Stimulated activated naive B cell treated with anti-CD40 and anti-IgM and Interleukin-4, amounts not matched to agents 10 μg/mL and 1 μg/mL and 100 μg/mL, for 72 hours (primary cell): ENCODE measurements at regions not wholly inside any gene's neighbourhood (a gene's known extent, or its start where the extent isn't known, plus 50 kb on each side); places are given as distances from the start of the nearest gene placed in this dataset.
"Not testable (repeated sequence)": the region's sequence is repeated elsewhere in the genome, so short reads cannot be mapped to it uniquely, and the experiment has no call there.

Experiments
- ATAC-seq, 2 donors: fragments of 150-1000 bp; cut with Tn5 transposase; replicated peaks; 2 replicates each; pipeline ENCODE4 v1.10.0; 2021; ENCODE audit warnings: moderate library complexity in 1 of 2
- DNase-seq: peaks from one replicate; pipeline ENCODE4 v3.0.0; 2021
- H3K27ac Mint-ChIP-seq: one replicate; pipeline ENCODE4 v1.8.0; 2022; ENCODE audit warnings: mild to moderate bottlenecking, mixed read lengths
- H3K27me3 Mint-ChIP-seq, 2 donors: one replicate each; pipeline ENCODE4 v1.8.0; 2022; ENCODE audit warnings: mixed read lengths in 2 of 2
- H3K36me3 Mint-ChIP-seq, 2 donors: one replicate each; pipeline ENCODE4 v1.8.0; 2022; ENCODE audit warnings: mixed read lengths in 2 of 2, mild to moderate bottlenecking in 1 of 2
- H3K4me1 Mint-ChIP-seq, 2 donors: one replicate each; pipeline ENCODE4 v1.8.0; 2022; ENCODE audit warnings: mixed read lengths in 2 of 2, mild to moderate bottlenecking in 1 of 2
- H3K4me3 Mint-ChIP-seq, 2 donors: one replicate each; pipeline ENCODE4 v1.8.0; 2022; ENCODE audit warnings: mild to moderate bottlenecking in 2 of 2, mixed read lengths in 2 of 2, moderate library complexity in 1 of 2
- H3K9me3 Mint-ChIP-seq, 2 donors: one replicate each; pipeline ENCODE4 v1.8.0; 2022; ENCODE audit warnings: mixed read lengths in 2 of 2, mild to moderate bottlenecking in 1 of 2

- Mint-ChIP-seq H3K27ac (no peak overlapping the region), H3K4me3 (no peak overlapping the region), H3K9me3 (peaks cover 1 to 4% of the 10 kb centered on the region in 2 donors), H3K4me1 (no peaks in the 10 kb centered on the region), H3K36me3 (no peaks in the 10 kb centered on the region), H3K27me3 (peaks cover 16 to 19% of the 10 kb centered on the region in 2 donors)
- ATAC-seq (no peak), DNase-seq (no peak)
Measured at GRCh38 chr11:33443684-33444083, 186.5 kb downstream of the HIPK3 start.

DNA sequence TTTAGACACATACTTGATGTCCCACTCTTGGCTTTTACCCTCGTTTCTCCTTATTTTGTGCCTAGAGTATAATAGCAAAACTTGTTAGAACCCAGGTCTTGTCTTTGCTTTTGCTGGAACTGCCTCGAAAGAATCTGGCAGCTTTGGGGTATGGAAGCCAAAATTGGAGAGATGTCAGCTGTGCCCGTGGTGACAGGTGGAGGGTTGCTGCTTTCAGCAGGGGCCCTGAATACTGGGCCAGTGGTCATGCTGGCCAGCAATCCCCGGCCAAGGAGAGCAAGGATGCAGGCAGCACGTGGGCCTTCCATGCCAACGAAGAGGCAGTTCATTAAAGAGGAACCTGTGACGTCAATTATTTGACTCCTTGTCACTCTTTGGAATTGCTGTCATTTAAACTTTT, 181.1 kb downstream of the HIPK3 start:
- no peak overlapping the region for H3K27ac Mint-ChIP-seq
- peaks cover 8 to 9% of the 10 kb centered on the region in 2 donors for H3K9me3 Mint-ChIP-seq
- no peaks in the 10 kb centered on the region for H3K4me1 Mint-ChIP-seq
- no peak overlapping the region for H3K4me3 Mint-ChIP-seq
- DNase-seq (no peak), ATAC-seq (no peak)
- H3K27me3 Mint-ChIP-seq = peaks cover 4 to 9% of the 10 kb centered on the region in 2 donors
- H3K36me3 Mint-ChIP-seq = no peaks in the 10 kb centered on the region

DNA sequence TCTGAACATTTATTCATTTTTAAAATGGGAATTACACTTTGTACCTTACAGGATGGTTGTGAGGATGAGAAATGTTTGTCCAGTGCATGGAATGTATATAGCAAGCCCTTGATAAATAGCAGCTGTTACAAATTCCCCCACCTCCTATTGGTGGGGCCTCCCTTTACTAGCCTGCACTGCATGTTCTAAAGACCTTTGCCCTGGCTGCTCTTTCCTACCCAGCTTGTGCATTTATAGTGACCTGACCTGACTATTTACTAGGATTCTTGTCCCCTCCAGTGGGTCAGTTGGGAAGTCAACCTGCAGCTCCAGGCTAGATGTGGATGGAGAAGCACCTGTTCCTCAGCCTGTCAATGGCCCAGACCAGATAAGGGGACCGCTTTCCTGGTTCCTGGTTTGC, 180.3 kb downstream of the HIPK3 start:
- no peak overlapping the region for H3K4me3 Mint-ChIP-seq
- no peaks in the 10 kb centered on the region for H3K36me3 Mint-ChIP-seq
- no peaks in the 10 kb centered on the region for H3K4me1 Mint-ChIP-seq
- H3K27ac Mint-ChIP-seq = no peak overlapping the region
- peaks cover 5 to 11% of the 10 kb centered on the region in 2 donors for H3K27me3 Mint-ChIP-seq
- no peak for ATAC-seq
- peaks cover 4 to 13% of the 10 kb centered on the region in 2 donors for H3K9me3 Mint-ChIP-seq
- DNase-seq = no peak

- Mint-ChIP-seq H3K4me3 (no peak overlapping the region), H3K4me1 (no peaks in the 10 kb centered on the region), H3K27me3 (peaks cover 12 to 19% of the 10 kb centered on the region in 2 donors), H3K36me3 (no peaks in the 10 kb centered on the region), H3K27ac (no peak overlapping the region), H3K9me3 (peaks cover 4 to 15% of the 10 kb centered on the region in 2 donors)
- no peak for ATAC-seq
- DNase-seq = no peak
Measured at GRCh38 chr11:33435216-33435615, 178.0 kb downstream of the HIPK3 start.

DNA sequence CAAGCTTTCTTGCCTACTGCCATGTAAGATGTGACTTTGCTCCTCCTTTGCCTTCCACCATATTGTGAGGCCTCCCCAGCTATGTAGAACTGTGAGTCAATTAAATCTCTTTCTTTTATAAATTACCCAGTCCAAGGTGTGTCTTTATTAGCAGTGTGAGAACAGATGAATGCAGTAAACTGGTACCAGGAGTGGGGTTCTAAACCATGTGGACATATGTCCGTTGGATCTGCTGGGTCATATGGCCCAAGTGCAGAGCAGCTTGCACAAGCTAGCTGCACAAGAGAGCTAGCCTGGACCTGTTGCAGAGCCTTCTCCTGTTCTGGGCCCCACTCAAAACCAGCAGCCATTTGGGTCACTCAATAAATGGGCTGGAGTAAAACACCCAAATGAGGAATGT, 177.1 kb downstream of the HIPK3 start:
- Mint-ChIP-seq H3K27ac (no peak overlapping the region), H3K4me3 (no peak overlapping the region), H3K36me3 (no peaks in the 10 kb centered on the region), H3K27me3 (peaks cover 17 to 24% of the 10 kb centered on the region in 2 donors), H3K9me3 (peaks cover 8 to 19% of the 10 kb centered on the region in 2 donors), H3K4me1 (no peaks in the 10 kb centered on the region)
- no peak for ATAC-seq
- no peak for DNase-seq

DNA sequence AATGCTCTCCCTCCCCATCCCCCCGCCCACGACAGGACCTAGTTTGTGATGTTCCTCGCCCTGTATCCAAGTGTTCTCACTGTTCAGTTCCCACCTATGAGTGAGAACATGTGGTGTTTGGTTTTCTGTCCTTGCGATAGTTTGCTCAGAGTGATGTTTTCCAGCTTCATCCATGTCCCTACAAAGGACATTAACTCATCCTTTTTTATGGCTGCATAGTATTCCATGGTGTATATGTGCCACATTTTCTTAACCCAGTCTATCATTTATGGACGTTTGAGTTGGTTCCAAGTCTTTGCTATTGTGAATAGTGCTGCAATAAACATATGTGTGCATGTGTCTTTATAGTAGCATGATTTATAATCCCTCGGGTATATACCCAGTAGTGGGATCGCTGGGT, 171.3 kb downstream of the HIPK3 start:
- H3K4me1 Mint-ChIP-seq, DNase-seq, H3K27ac Mint-ChIP-seq, H3K4me3 Mint-ChIP-seq, ATAC-seq, H3K36me3 Mint-ChIP-seq: not testable (repeated sequence)
- Mint-ChIP-seq H3K27me3 (peaks cover 24 to 28% of the 10 kb centered on the region in 2 donors), H3K9me3 (peaks cover 6 to 12% of the 10 kb centered on the region in 2 donors)

DNA sequence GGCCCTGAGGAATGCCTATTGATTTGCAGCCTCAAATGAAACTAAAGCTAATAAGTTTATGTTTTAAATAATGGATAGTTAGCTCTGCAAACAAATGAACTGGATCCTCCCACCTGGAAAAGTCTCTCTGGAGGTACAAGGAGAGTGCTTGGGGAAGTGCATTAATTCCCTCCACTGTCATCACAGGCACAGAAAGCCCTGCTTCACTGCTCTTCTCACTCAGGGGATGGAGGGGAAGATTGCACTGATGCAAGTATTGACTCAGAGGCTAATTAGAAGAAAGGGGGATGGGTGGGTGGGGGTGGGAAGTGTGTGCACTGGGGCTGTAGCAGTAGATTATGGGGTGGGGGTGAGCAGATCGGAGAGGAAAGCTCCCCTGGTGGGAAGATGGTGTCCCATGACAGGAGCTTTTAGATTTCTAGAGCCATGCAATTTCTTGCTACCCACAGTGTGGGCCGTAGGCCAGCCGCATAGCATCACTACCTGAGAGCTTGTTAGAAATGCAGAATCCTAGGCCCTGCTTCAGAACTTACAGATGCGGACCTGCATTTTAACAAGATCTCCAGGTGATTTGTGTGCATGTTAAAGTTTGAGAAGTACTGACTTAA, 163.9 kb downstream of the HIPK3 start:
- H3K4me1 Mint-ChIP-seq = no peaks in the 10 kb centered on the region
- peak overlapping the region; percentile 14 for H3K27ac Mint-ChIP-seq
- no peak for DNase-seq
- no peaks in the 10 kb centered on the region for H3K36me3 Mint-ChIP-seq
- peaks cover 8 to 22% of the 10 kb centered on the region in 2 donors for H3K27me3 Mint-ChIP-seq
- no peak for ATAC-seq
- H3K9me3 Mint-ChIP-seq = no peaks in the 10 kb centered on the region
- no peak overlapping the region for H3K4me3 Mint-ChIP-seq

DNA sequence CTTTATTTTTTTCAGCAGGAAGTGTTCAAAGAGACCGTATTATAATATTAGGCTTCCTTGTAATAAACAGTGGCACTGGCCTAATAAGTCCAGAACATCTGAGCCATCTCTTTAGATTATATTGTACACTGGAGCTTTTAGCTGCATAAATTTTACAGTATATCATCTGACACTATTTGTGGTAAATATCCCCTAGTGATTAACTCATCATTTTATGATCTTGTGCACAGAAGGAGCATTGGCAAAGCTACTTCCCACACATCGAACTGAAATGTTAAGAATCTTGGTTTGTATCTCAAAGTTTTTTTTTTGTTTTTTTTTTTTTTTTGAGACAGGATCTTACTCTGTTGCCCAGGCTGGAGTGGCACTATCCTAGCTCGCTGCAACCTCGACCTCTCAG, 162.7 kb downstream of the HIPK3 start:
- Mint-ChIP-seq H3K4me3 (no peak overlapping the region), H3K27ac (no peak overlapping the region), H3K27me3 (peaks cover 8 to 22% of the 10 kb centered on the region in 2 donors), H3K36me3 (no peaks in the 10 kb centered on the region), H3K9me3 (no peaks in the 10 kb centered on the region), H3K4me1 (no peaks in the 10 kb centered on the region)
- DNase-seq = no peak
- no peak for ATAC-seq

- H3K27me3 Mint-ChIP-seq = peaks cover 8% of the 10 kb centered on the region in 2 donors
- no peaks in the 10 kb centered on the region for H3K4me1 Mint-ChIP-seq
- no peaks in the 10 kb centered on the region for H3K36me3 Mint-ChIP-seq
- no peak for DNase-seq
- no peak overlapping the region for H3K27ac Mint-ChIP-seq
- ATAC-seq = no peak
- no peak overlapping the region for H3K4me3 Mint-ChIP-seq
- no peaks in the 10 kb centered on the region for H3K9me3 Mint-ChIP-seq
Measured at GRCh38 chr11:33417121-33417520, 159.9 kb downstream of the HIPK3 start.

DNA sequence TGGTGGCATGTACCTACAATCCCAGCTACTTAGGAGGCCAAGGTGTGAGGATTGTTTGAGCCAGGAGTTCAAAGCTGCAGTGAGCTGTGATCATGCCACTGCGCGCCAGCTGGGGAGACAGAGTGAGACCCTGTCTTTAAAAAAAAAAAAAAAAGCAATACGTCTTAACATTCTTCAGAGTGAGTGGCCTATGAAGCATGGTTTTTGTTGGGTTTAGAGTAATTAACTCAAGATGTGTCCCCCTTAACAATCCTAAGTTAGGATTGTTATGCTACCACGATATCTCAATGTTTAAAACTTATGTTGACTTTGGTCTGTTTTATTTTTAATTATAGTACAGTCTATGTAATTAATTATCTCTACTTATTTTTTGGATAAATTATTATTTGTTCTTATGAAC, 156.1 kb downstream of the HIPK3 start:
- Mint-ChIP-seq H3K27ac (no peak overlapping the region), H3K4me1 (peaks cover 0 to 5% of the 10 kb centered on the region in 2 donors), H3K4me3 (no peak overlapping the region), H3K27me3 (peaks cover 15% of the 10 kb centered on the region in 2 donors), H3K36me3 (no peaks in the 10 kb centered on the region), H3K9me3 (no peaks in the 10 kb centered on the region)
- ATAC-seq (no peak), DNase-seq (no peak)

DNA sequence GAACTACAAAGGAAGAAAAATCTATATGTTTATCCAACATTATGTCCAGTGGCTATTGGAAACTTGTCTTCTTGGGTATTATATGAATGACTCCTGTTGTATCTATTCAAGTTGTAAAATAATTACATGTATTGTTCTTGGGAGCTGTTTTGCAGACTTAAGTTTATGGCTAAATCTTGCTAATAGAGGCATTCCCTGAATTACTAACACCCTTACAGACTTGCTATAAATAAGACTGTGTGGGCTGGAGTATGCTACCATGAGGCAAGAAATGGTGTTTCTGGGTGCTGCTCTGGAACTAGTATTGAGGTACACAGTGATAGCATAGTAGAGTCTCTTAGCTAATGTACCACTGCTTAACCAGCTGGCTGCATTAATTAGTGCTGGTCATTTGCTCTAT, 155.1 kb downstream of the HIPK3 start:
- no peaks in the 10 kb centered on the region for H3K9me3 Mint-ChIP-seq

DNA sequence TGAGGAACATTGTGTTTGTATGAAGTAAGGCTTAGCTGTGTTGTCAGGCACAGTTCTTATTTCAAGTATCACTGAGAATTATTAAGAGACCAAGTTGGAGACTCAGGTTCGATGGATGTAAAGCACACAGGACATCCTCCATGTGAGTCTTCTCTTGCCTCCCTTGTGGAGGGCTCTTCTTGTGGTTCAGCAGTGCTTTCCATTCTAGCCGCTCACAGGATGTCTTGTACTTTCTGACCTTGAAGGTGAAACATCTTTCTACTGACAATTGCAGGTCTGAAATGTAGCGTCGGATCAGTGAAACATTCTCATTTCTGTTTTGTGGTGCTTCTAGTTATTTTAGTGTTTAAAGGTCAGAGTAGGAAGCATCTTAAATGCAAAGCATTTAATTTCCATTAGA, 154.6 kb downstream of the HIPK3 start:
- Mint-ChIP-seq H3K27me3 (peaks cover 14 to 15% of the 10 kb centered on the region in 2 donors), H3K27ac (peak overlapping the region; percentile 20), H3K9me3 (no peaks in the 10 kb centered on the region), H3K4me3 (no peak overlapping the region), H3K4me1 (peaks cover 0 to 5% of the 10 kb centered on the region in 2 donors), H3K36me3 (no peaks in the 10 kb centered on the region)
- ATAC-seq (no peak), DNase-seq (no peak)

More for the DNA sequence above, 155.1 kb downstream of the HIPK3 start:
- Mint-ChIP-seq H3K27ac (no peak overlapping the region), H3K27me3 (peaks cover 14 to 16% of the 10 kb centered on the region in 2 donors), H3K4me1 (peaks cover 0 to 5% of the 10 kb centered on the region in 2 donors), H3K4me3 (no peak overlapping the region), H3K36me3 (no peaks in the 10 kb centered on the region)
- ATAC-seq (no peak), DNase-seq (no peak)

- H3K4me1 Mint-ChIP-seq = peaks cover 0 to 5% of the 10 kb centered on the region in 2 donors
- DNase-seq (no peak), ATAC-seq (no peak)
- no peaks in the 10 kb centered on the region for H3K36me3 Mint-ChIP-seq
- H3K27me3 Mint-ChIP-seq = peaks cover 14 to 15% of the 10 kb centered on the region in 2 donors
- H3K9me3 Mint-ChIP-seq = no peaks in the 10 kb centered on the region
- no peak overlapping the region for H3K4me3 Mint-ChIP-seq
- no peak overlapping the region for H3K27ac Mint-ChIP-seq
Measured at GRCh38 chr11:33410086-33410765, 153.0 kb downstream of the HIPK3 start.
